Panc1 (cell line): ENCODE measurements at regions not wholly inside any gene's neighbourhood (a gene's known extent, or its start where the extent isn't known, plus 50 kb on each side); places are given as distances from the start of the nearest gene placed in this dataset.

Source experiments
- ATAC-seq: fragments of 200-7000 bp; cut with Tn5 transposase; 2 replicates; pipeline ENCODE4 v1.9.1; 2020; ENCODE audit warnings: mild to moderate bottlenecking, moderate library complexity
- BruUV-seq: library from RNA; stranded (reverse); fragments of 400-500 nt; replicated peaks from 2 replicates; lab custom pipeline; 2021; lab: Mats Ljungman, UMichigan
- CTCF ChIA-PET: fragments of 300-600 bp; sonication (Branson Sonifier 250); formaldehyde crosslinking; loops from one replicate; lab custom pipeline; 2022; ENCODE audit warnings: antibody characterized with exemption; lab: Charles Lee
- POLR2A ChIA-PET: fragments of 300-600 bp; sonication (Branson Sonifier 250); formaldehyde crosslinking; loops from one replicate; lab custom pipeline; 2022; ENCODE audit warnings: antibody characterized with exemption; lab: Charles Lee
- DNase-seq: peaks from one replicate; pipeline ENCODE4 v3.0.0-alpha.2; 2010; ENCODE audit warnings: low read depth, low spot score
- H3K27ac ChIP-seq: 2 replicates; pipeline ENCODE4 v1.5.1; 2011; ENCODE audit warnings: mild to moderate bottlenecking, low read length, inconsistent platforms
- H3K27me3 ChIP-seq: fragments of 200-500 bp; sonication (Bioruptor generic); 2 replicates; pipeline ENCODE4 v1.6.0; 2014; ENCODE audit warnings: low read length, inconsistent platforms; ENCODE audit not compliant: control insufficient read depth, insufficient read depth
- H3K36me3 ChIP-seq: fragments of 200-500 bp; sonication (Bioruptor generic); 2 replicates; pipeline ENCODE4 v1.5.1; 2014; ENCODE audit warnings: inconsistent platforms, mild to moderate bottlenecking, low read length, moderate library complexity; ENCODE audit not compliant: control insufficient read depth, insufficient read depth
- H3K4me1 ChIP-seq: 2 replicates; pipeline ENCODE4 v1.5.1; 2011; ENCODE audit warnings: inconsistent platforms, mild to moderate bottlenecking, low read length, moderate library complexity; ENCODE audit not compliant: control insufficient read depth, insufficient read depth
- H3K4me3 ChIP-seq, 2 experiments: 2 replicates each; pipeline ENCODE4 v1.5.1; 2011 to 2012; ENCODE audit warnings: low read depth in 2 of 2, low read length in 2 of 2, mild to moderate bottlenecking in 2 of 2, inconsistent platforms in 1 of 2, moderate library complexity in 1 of 2
- H3K9me3 ChIP-seq: fragments of 200-500 bp; sonication (Bioruptor generic); 2 replicates; pipeline ENCODE4 v1.5.1; 2014; ENCODE audit warnings: low read depth, mild to moderate bottlenecking, inconsistent platforms, low read length, moderate library complexity; ENCODE audit not compliant: control insufficient read depth, insufficient read depth
- POLR2AphosphoS5 ChIP-seq: IDR thresholded peaks from 2 replicates; pipeline ENCODE4 v1.6.1; 2012; ENCODE audit warnings: mild to moderate bottlenecking, low read depth, low read length, moderate library complexity
- SIN3A ChIP-seq: IDR thresholded peaks from 2 replicates; pipeline ENCODE4 v1.6.1; 2012; ENCODE audit warnings: low read depth, mild to moderate bottlenecking, low read length, moderate library complexity, borderline replicate concordance; ENCODE audit not compliant: insufficient read depth
- TCF7L2 ChIP-seq: IDR thresholded peaks from 2 replicates; pipeline ENCODE4 v1.6.1; 2011; ENCODE audit warnings: mild to moderate bottlenecking, low read depth, low read length, inconsistent platforms
- in situ Hi-C: cut with HindIII; loops from 2 replicates; pipeline ENCODE4 v1.10.0; 2016; ENCODE audit warnings: low sequenced_read_pairs, low pct_unique_long_range_greater_than_20kb
- intact Hi-C: fragments of 100-400 bp; cut with micrococcal nuclease; formaldehyde crosslinking; loops from one replicate; pipeline ENCODE4 v1.10.0; 2022; ENCODE audit not compliant: unreplicated experiment
- TF ChIP-seq, protein P1 (sequence below), 2 experiments: IDR thresholded peaks; 2 replicates each; pipeline ENCODE4 v1.6.1; 2011 to 2012; ENCODE audit warnings: low read depth in 2 of 2, control low read depth in 1 of 2, low read length in 1 of 2, mild to moderate bottlenecking in 1 of 2, moderate library complexity in 1 of 2; ENCODE audit not compliant: insufficient read depth in 1 of 2
- TF ChIP-seq, protein P2 (sequence below): fragments of 450-650 bp; IDR thresholded peaks from 2 replicates; pipeline ENCODE4 v1.5.1; 2017; ENCODE audit warnings: mild to moderate bottlenecking

DNA sequence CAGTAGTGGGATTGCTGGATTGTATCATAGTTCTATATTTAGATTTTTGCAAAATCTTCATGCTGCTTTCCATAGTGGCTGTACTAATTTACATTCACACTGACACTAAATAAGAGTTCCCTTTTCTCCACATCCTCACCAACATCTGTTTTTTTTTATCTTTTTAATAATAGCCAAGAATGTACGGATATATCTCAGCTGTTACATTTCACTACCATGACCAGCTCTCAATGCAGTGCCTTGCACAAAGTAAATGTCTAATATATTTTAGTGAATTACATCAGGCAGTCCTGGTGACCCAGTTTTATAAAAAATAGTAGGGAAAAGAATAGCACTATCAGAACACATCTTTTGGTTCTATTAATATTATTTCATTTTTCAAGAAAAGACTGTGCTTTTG is 161.8 kb downstream of the LNPK start:
- Histone ChIP-seq H3K4me3 (no peak overlapping the region), H3K27ac (no peak overlapping the region), H3K36me3 (no peaks in the 10 kb centered on the region), H3K27me3 (no peaks in the 10 kb centered on the region), H3K4me1 (no peaks in the 10 kb centered on the region), H3K9me3 (no peaks in the 10 kb centered on the region)
- in situ Hi-C loops (no loop called here), intact Hi-C loops (no loop called here)
- POLR2A ChIA-PET = no interaction called here
- no peak for DNase-seq
- TF ChIP-seq, protein P1, sequence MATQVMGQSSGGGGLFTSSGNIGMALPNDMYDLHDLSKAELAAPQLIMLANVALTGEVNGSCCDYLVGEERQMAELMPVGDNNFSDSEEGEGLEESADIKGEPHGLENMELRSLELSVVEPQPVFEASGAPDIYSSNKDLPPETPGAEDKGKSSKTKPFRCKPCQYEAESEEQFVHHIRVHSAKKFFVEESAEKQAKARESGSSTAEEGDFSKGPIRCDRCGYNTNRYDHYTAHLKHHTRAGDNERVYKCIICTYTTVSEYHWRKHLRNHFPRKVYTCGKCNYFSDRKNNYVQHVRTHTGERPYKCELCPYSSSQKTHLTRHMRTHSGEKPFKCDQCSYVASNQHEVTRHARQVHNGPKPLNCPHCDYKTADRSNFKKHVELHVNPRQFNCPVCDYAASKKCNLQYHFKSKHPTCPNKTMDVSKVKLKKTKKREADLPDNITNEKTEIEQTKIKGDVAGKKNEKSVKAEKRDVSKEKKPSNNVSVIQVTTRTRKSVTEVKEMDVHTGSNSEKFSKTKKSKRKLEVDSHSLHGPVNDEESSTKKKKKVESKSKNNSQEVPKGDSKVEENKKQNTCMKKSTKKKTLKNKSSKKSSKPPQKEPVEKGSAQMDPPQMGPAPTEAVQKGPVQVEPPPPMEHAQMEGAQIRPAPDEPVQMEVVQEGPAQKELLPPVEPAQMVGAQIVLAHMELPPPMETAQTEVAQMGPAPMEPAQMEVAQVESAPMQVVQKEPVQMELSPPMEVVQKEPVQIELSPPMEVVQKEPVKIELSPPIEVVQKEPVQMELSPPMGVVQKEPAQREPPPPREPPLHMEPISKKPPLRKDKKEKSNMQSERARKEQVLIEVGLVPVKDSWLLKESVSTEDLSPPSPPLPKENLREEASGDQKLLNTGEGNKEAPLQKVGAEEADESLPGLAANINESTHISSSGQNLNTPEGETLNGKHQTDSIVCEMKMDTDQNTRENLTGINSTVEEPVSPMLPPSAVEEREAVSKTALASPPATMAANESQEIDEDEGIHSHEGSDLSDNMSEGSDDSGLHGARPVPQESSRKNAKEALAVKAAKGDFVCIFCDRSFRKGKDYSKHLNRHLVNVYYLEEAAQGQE (IDR thresholded peaks at IDR 0.05; ENCODE audit: insufficient read depth in 1 of 2, low read depth in 2 of 2, low read length in 1 of 2) = no peak
- TF ChIP-seq, protein P2, sequence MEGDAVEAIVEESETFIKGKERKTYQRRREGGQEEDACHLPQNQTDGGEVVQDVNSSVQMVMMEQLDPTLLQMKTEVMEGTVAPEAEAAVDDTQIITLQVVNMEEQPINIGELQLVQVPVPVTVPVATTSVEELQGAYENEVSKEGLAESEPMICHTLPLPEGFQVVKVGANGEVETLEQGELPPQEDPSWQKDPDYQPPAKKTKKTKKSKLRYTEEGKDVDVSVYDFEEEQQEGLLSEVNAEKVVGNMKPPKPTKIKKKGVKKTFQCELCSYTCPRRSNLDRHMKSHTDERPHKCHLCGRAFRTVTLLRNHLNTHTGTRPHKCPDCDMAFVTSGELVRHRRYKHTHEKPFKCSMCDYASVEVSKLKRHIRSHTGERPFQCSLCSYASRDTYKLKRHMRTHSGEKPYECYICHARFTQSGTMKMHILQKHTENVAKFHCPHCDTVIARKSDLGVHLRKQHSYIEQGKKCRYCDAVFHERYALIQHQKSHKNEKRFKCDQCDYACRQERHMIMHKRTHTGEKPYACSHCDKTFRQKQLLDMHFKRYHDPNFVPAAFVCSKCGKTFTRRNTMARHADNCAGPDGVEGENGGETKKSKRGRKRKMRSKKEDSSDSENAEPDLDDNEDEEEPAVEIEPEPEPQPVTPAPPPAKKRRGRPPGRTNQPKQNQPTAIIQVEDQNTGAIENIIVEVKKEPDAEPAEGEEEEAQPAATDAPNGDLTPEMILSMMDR = no peak
- TF ChIP-seq TCF7L2 = no peak
- no peak for TF ChIP-seq POLR2AphosphoS5
- no peak for TF ChIP-seq SIN3A
- CTCF ChIA-PET = no interaction called here
- no TSS peak for BruUV-seq
- no peak for ATAC-seq

DNA sequence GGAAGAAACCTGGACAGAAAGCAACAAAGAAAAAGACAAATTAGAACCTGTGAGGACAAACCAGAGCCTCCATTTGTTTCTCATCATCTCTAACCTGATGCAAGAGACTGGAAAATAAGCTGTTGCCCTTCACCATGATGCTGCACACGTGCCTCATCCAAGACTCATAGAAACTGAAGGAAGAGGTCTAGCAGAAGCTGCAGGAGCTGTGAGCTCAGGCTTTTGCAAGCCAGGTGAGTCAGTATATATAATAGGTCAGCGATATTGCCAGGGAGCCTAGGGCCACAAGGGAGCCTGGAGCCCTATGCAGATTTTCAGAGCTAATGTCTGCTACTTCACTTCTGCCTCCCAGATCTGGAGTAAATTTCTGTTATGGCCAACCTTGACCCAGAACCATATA is 163.1 kb downstream of the LNPK start:
- Histone ChIP-seq H3K27ac (no peak overlapping the region), H3K27me3 (no peaks in the 10 kb centered on the region), H3K4me1 (no peaks in the 10 kb centered on the region), H3K36me3 (no peaks in the 10 kb centered on the region), H3K4me3 (no peak overlapping the region), H3K9me3 (no peaks in the 10 kb centered on the region)
- TF ChIP-seq, protein P2 = no peak
- TF ChIP-seq TCF7L2 (no peak), SIN3A (no peak), POLR2AphosphoS5 (no peak)
- TF ChIP-seq, protein P1 (IDR thresholded peaks at IDR 0.05; ENCODE audit: insufficient read depth in 1 of 2, low read depth in 2 of 2, low read length in 1 of 2) = no peak
- DNase-seq (no peak), ATAC-seq (no peak)
- BruUV-seq = no TSS peak
- ChIA-PET POLR2A (no interaction called here), CTCF (no interaction called here)
- in situ Hi-C loops = no loop called here
- intact Hi-C loops = no loop called here
